Hippocampal formation (tissue), 2 donors: ENCODE measurements at regions not wholly inside any gene's neighbourhood (a gene's known extent, or its start where the extent isn't known, plus 50 kb on each side); places are given as distances from the start of the nearest gene placed in this dataset.

Experiments used
- DNase-seq, 2 donors: peaks; one replicate each; lab custom pipeline; 2025; lab: John Stamatoyannopoulos, UW

- no peak for DNase-seq
Observed at GRCh38 chr21:43348170-43348766, 78.7 kb downstream of the SIK1 start.

- DNase-seq, result no peak
Observed at GRCh38 chr21:43347461-43348169, 79.3 kb downstream of the SIK1 start.

DNA sequence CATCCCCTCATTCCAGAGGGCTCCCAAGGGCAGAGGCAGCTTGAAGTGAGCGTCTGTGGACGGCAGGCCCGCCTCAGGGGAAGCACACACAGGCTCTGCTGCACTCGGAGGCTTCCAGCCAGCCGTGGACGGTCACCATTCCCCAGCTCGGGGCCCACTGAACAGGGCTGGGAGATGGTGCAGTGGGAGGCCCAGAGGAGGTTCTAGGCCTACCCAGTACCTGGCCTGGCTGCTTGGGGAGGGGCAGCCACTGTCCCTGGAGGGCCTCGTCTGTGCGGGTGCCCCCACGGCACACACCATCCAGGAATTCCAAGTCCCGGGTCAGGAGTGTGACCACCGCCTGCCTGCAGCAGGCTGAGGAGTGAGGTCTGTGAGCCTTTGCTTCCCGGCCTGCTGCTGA lies 80.4 kb downstream of the SIK1 start:
- no peak for DNase-seq

GRCh38 chr21:43345746-43346409 lies 81.1 kb downstream of the SIK1 start:
- DNase-seq, result no peak

GRCh38 chr21:43345046-43345745 lies 81.7 kb downstream of the SIK1 start:
- no peak for DNase-seq

DNA sequence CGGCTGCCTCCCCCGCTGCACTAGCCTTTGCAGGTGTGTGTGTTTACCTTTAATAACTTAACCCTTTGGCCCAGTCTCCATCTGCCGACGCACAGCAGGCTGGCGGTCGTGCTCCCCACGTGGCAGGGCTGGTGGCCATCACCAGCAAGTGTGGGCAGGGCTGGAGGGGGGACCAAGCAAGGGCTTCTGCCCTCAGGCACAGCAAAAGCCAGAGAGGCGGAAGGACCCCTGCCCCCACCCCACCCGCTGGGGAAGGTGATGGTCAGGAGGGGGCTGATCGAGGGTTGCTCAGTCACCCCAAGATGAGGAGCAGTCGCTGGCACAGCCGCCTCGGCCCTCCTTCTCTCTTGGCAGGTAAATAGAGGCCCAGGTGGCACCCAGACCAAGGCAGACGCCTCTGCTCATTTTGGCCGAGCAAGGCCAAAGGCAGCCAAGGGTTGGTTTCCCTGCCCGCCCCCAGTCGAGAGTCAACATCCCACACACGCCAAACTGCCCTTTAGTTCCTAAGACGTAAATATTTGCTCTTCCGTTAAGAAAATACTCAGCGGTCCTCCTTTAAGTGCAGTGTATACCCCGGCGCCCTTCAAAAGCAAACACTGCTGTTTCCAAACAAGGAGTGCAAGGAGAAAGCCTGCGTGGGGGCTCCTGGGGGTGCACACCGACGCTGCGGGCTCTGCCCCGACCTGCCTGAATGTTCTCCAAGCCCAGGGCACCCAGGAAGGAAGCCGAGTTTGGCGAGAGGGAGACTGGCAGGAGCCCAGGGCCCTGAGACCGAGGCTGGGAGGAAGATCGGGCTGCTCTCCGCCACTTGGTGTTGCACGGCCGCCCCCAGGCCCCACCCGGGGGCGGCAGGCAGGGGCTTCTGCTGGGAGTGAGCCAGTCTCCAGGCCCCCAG lies 82.7 kb downstream of the SIK1 start:
- no peak for DNase-seq

DNA sequence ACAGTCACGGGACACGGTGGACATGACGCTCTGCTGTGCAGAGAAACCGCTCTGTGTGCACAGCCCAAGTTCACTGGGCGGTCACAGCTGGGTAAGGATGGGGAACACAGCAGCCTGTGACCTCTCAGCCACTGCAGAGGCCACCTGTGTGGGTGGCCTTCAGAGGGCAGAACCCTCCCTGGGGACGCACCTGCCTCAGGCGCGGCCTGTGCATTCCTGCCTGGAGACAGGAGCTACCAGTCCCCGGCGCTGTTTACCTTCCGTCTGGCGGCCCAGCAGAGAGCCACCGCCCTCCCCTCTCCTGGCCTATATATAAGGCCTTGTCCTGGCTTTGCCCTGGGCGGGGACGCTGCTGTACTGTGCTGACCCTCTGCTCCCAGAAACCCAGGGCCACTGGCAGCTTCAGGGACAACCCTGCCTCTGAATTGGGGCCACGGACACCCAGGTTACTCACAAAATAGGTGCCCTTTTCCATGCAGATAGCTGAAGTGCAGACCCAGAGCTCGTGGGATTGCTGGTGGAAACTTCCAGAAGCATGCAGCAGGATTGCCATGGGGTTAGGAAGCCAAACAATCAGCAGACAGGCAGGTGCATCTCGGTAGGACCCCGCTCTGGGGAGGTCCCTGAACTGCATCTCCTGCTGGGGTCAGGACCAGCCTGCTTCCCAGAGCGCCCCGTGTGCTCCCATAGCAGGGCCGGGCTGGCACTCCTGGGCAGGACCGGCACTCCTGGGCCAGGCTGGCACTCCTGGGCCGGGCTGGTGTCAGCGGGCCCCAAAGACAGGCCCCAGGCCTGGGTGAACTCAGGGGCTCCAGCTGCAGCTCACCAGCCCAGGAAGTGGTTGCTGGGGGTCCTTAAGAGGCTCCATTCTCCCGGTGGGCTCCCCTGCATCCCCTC lies 83.6 kb downstream of the SIK1 start:
- DNase-seq, result no peak

DNA sequence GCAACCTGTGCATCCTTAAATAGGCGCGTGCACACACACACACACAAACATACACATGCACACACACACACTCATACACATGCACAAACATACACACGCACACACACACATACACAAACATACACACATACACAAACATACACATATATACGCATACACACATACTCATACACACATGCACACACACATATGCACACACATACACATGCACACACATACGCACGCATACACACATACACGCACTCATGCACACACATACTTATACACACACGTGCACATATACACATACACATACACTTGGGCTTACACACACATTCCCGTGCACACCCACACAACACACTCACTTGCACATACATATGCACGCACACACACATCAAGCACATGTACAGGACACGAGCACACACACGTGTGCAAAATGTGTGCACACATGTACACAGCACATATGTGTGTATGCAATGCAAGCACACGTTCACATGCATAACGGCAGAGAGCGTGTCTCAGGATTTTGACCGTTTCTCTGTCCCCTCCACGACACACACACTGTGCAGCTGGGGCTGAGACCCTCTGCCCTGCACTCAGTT lies 84.5 kb downstream of the SIK1 start:
- DNase-seq, result no peak

GRCh38 chr21:43341378-43342161 lies 85.4 kb downstream of the SIK1 start:
- DNase-seq, result no peak

- no peak for DNase-seq
Observed at GRCh38 chr21:43340491-43341377, 86.2 kb downstream of the SIK1 start.

- no peak for DNase-seq
Observed at GRCh38 chr21:43339668-43340067, 87.3 kb downstream of the SIK1 start.

DNA sequence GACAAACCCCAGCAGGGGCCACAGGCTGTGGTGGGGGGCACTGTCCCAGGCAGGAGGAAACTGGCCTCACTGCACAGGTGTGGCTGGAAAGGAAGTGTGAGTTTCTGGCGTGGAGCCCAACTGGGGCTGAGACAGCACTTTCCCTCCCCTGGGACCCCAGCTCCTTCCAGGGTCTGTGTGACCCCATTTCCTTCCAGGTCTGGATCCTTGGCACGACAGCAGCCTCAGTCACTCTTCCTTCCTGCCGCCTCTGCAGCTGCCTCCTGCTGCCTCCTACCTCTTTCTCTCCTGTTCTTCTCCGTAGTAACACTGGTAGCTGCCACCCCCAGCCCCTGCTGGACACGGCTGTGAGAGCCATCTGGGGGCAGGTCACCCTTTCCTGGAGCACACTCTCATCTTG lies 88.0 kb downstream of the SIK1 start:
- DNase-seq, result no peak

GRCh38 chr21:43337901-43338655 lies 88.9 kb downstream of the SIK1 start:
- no peak for DNase-seq

GRCh38 chr21:43335119-43335518 lies 91.8 kb downstream of the SIK1 start:
- DNase-seq, result no peak

GRCh38 chr21:43334214-43334958 lies 92.5 kb downstream of the SIK1 start:
- DNase-seq, result no peak

GRCh38 chr21:43333298-43334062 lies 93.5 kb downstream of the SIK1 start:
- no peak for DNase-seq
